ENCODE measurements at regions not wholly inside any gene's neighbourhood (a gene's known extent, or its start where the extent isn't known, plus 50 kb on each side); places are given as distances from the start of the nearest gene placed in this dataset.

DNA sequence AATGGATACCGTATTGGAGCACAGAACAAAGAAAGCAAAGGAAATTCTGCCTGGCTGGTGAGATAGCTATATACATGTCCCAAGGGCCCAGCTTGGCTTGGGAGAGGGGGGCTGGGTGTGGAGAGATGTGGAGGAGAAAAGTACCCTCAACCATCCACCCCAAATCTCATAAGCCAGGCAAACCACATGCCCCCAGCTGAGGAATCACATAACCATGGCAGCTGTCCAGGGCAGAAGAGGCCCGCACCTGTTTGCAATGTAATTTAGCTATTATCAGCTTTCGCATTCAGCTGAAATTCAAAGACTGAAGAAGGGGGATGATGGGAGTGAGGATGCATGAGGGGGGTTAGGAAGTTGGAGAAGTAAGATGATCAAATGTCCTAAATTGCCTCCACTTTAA lies 196.1 kb downstream of the TBX5 start:
- TF ChIP-seq POLR2AphosphoS5 (IDR thresholded peaks at IDR 0.05; ENCODE audit: low read depth, low read length), result no peak
- no peak for TF ChIP-seq SIN3A (IDR thresholded peaks at IDR 0.05; ENCODE audit: borderline replicate concordance, insufficient read depth, low read length)

DNA sequence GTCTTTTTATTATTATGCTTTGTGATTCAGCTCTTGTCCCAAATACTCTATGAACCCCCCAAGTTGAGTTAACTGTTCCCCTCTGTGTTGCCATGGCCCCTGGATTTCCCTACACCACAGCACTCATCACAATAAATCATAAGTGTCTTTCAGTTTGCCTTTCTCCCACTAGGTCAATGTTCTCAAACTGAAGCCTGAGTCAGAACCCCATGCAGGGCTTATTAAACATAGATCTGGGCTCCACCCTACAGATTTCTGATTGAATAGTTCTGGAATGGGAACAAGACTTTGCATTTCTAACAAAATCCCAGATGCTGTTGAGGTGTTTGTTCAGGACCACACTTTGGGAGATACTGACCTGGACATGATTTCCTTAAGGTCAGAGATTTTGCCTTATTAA lies 199.4 kb downstream of the TBX5 start:
- TF ChIP-seq SIN3A (IDR thresholded peaks at IDR 0.05; ENCODE audit: borderline replicate concordance, insufficient read depth, low read length) (no peak), POLR2AphosphoS5 (IDR thresholded peaks at IDR 0.05; ENCODE audit: low read depth, low read length) (no peak)

GRCh38 chr12:114201794-114202193 lies 204.2 kb downstream of the TBX5 start:
- TF ChIP-seq POLR2AphosphoS5 (IDR thresholded peaks at IDR 0.05; ENCODE audit: low read depth, low read length) (no peak), FOXP2 (optimal IDR thresholded peaks at IDR 0.05; ENCODE audit: borderline replicate concordance, extremely low read depth, extremely low read length, insufficient read depth) (no peak), TAF1 (IDR thresholded peaks at IDR 0.05; ENCODE audit: borderline replicate concordance, insufficient read depth, low read length) (no peak), SIN3A (IDR thresholded peaks at IDR 0.05; ENCODE audit: borderline replicate concordance, insufficient read depth, low read length) (no peak)
- TF ChIP-seq, protein P1, sequence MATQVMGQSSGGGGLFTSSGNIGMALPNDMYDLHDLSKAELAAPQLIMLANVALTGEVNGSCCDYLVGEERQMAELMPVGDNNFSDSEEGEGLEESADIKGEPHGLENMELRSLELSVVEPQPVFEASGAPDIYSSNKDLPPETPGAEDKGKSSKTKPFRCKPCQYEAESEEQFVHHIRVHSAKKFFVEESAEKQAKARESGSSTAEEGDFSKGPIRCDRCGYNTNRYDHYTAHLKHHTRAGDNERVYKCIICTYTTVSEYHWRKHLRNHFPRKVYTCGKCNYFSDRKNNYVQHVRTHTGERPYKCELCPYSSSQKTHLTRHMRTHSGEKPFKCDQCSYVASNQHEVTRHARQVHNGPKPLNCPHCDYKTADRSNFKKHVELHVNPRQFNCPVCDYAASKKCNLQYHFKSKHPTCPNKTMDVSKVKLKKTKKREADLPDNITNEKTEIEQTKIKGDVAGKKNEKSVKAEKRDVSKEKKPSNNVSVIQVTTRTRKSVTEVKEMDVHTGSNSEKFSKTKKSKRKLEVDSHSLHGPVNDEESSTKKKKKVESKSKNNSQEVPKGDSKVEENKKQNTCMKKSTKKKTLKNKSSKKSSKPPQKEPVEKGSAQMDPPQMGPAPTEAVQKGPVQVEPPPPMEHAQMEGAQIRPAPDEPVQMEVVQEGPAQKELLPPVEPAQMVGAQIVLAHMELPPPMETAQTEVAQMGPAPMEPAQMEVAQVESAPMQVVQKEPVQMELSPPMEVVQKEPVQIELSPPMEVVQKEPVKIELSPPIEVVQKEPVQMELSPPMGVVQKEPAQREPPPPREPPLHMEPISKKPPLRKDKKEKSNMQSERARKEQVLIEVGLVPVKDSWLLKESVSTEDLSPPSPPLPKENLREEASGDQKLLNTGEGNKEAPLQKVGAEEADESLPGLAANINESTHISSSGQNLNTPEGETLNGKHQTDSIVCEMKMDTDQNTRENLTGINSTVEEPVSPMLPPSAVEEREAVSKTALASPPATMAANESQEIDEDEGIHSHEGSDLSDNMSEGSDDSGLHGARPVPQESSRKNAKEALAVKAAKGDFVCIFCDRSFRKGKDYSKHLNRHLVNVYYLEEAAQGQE (IDR thresholded peaks at IDR 0.05; ENCODE audit: insufficient read depth in 1 of 2, low read depth in 2 of 2, low read length in 2 of 2), result no peak

GRCh38 chr12:114194956-114195355 lies 211.0 kb downstream of the TBX5 start:
- TF ChIP-seq SIN3A (IDR thresholded peaks at IDR 0.05; ENCODE audit: borderline replicate concordance, insufficient read depth, low read length) (no peak), TAF1 (IDR thresholded peaks at IDR 0.05; ENCODE audit: borderline replicate concordance, insufficient read depth, low read length) (no peak), FOXP2 (optimal IDR thresholded peaks at IDR 0.05; ENCODE audit: borderline replicate concordance, extremely low read depth, extremely low read length, insufficient read depth) (no peak)

GRCh38 chr12:114194066-114194465 lies 211.9 kb downstream of the TBX5 start:
- TF ChIP-seq TAF1 (IDR thresholded peaks at IDR 0.05; ENCODE audit: borderline replicate concordance, insufficient read depth, low read length), result no peak
- no peak for TF ChIP-seq SIN3A (IDR thresholded peaks at IDR 0.05; ENCODE audit: borderline replicate concordance, insufficient read depth, low read length)
- TF ChIP-seq, protein P1 (IDR thresholded peaks at IDR 0.05; ENCODE audit: insufficient read depth in 1 of 2, low read depth in 2 of 2, low read length in 2 of 2), result no peak
- no peak for TF ChIP-seq FOXP2 (optimal IDR thresholded peaks at IDR 0.05; ENCODE audit: borderline replicate concordance, extremely low read depth, extremely low read length, insufficient read depth)
- no peak for TF ChIP-seq POLR2AphosphoS5 (IDR thresholded peaks at IDR 0.05; ENCODE audit: low read depth, low read length)

- TF ChIP-seq SIN3A (IDR thresholded peaks at IDR 0.05; ENCODE audit: borderline replicate concordance, insufficient read depth, low read length) (no peak), TAF1 (IDR thresholded peaks at IDR 0.05; ENCODE audit: borderline replicate concordance, insufficient read depth, low read length) (no peak), FOXP2 (optimal IDR thresholded peaks at IDR 0.05; ENCODE audit: borderline replicate concordance, extremely low read depth, extremely low read length, insufficient read depth) (no peak), POLR2AphosphoS5 (IDR thresholded peaks at IDR 0.05; ENCODE audit: low read depth, low read length) (no peak)
- TF ChIP-seq, protein P1 (IDR thresholded peaks at IDR 0.05; ENCODE audit: insufficient read depth in 1 of 2, low read depth in 2 of 2, low read length in 2 of 2), result no peak
Measured at GRCh38 chr12:114193474-114193873, 212.5 kb downstream of the TBX5 start.

DNA sequence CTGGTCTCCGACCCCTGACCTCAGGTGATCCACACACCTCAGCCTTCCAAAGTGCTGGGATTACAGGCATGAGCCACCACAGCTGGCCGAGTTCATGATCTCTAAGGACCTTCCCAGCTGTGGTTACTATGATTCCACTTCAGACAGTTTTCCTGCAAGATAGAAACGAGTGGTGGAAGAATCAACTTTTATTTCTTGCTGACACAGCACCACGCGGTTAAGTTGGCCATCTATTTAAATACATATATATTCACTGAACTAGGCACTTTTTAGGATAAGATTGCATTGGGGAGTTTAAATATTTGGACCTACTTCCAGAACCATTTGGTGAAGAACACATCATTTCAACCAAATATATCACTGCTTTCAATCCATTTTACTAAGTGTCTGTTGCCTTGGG lies 213.4 kb downstream of the TBX5 start:
- no peak for TF ChIP-seq TAF1 (IDR thresholded peaks at IDR 0.05; ENCODE audit: borderline replicate concordance, insufficient read depth, low read length)
- TF ChIP-seq, protein P1 (IDR thresholded peaks at IDR 0.05; ENCODE audit: insufficient read depth in 1 of 2, low read depth in 2 of 2, low read length in 2 of 2), result no peak
- no peak for TF ChIP-seq FOXP2 (optimal IDR thresholded peaks at IDR 0.05; ENCODE audit: borderline replicate concordance, extremely low read depth, extremely low read length, insufficient read depth)
- TF ChIP-seq POLR2AphosphoS5 (IDR thresholded peaks at IDR 0.05; ENCODE audit: low read depth, low read length), result no peak
- TF ChIP-seq SIN3A (IDR thresholded peaks at IDR 0.05; ENCODE audit: borderline replicate concordance, insufficient read depth, low read length), result no peak
